ENCODE measurements at regions not wholly inside any gene's neighbourhood (a gene's known extent, or its start where the extent isn't known, plus 50 kb on each side); places are given as distances from the start of the nearest gene placed in this dataset.

GRCh38 chr12:115659422-115659821 is 618.1 kb downstream of the MED13L start:
- no peak for TF ChIP-seq CTCF (IDR thresholded peaks at IDR 0.05; ENCODE audit: low read depth, low read length)
- TF ChIP-seq POLR2A (IDR thresholded peaks at IDR 0.05; ENCODE audit: extremely low read depth, insufficient read length) = no peak
- TF ChIP-seq MYC (IDR thresholded peaks at IDR 0.05; ENCODE audit: low read depth, low read length) = no peak
- no peak for TF ChIP-seq MAX (IDR thresholded peaks at IDR 0.05; ENCODE audit: low read depth, low read length)
